ENCODE measurements at regions not wholly inside any gene's neighbourhood (a gene's known extent, or its start where the extent isn't known, plus 50 kb on each side); places are given as distances from the start of the nearest gene placed in this dataset.

DNA sequence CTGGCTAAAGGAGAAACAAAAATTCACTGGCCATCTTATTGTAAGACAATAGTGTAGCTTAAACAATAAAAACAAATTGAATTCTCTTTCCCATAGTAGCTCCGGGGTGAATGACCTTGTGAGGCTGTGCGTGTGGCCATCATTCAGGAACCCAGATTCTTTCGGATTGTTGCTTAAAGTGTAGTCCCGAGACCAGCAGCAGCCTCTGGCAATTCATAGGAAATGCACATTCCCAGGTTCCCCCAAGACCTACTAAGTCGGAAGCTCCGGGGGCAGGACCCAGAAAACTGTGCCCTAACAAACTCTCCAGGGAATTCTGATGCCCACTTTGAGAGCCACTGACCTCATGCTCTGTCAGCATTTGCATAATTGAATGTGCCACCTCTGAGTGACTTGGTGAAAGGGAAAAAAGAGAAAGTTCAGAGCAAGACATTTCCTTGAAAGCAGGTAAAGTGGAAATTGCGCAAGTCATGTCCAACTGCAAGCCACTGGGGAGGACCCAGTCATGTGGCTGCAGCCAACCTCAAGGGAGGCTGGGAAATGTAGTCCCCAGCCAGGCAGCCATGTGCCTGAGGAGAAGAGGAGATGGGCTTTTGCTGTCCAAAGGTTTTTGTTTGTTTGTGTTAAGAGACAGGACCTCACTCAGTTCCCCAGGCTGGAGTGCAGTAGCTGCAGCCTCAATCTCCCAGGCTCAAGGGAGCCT lies 50.7 kb upstream of the PNMA8B start:
- H3K4me3 Mint-ChIP-seq: no peak overlapping the region
- ChIA-PET CTCF (interaction anchor here (1.2 to 10.3 kb wide), 3 partner anchors 9 to 24 kb away, joined by 4 to 115 read pairs (median 11); no protein-coding TSS in a partner anchor), POLR2A (no interaction called here)
- H3K27me3 Mint-ChIP-seq: no peaks in the 10 kb centered on the region
- peaks cover 25% of the 10 kb centered on the region for H3K9me3 Mint-ChIP-seq
- intact Hi-C loops (cut with micrococcal nuclease): no loop called here
- H3K4me1 Mint-ChIP-seq (ENCODE audit: low read depth): peaks cover 2% of the 10 kb centered on the region
- peak; percentile 52 for DNase-seq
- H3K36me3 Mint-ChIP-seq: no peaks in the 10 kb centered on the region
- no peak overlapping the region for H3K27ac Mint-ChIP-seq

DNA sequence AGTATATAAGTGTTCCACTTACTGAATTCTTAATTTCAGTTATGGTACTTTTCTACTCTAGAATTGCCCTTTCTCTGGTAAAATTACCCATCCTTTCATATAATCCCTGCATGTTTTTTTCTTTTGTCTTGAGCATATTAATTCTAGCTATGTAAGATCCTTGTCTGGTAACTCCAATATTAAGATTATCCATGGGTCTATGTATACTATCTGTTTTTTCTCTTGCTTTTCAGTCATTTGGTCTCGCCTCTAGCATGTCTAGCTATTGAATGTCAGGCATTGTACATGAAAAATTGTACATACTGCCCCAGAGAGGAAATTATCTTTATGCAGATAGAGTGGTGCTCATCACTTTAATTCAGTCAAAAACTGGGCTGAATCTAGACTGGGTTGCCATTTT lies 50.4 kb upstream of the CALM3 start:
- Mint-ChIP-seq H3K9me3 (peaks cover 36% of the 10 kb centered on the region), H3K4me1 (ENCODE audit: low read depth) (peaks cover 2% of the 10 kb centered on the region), H3K27me3 (peaks cover 6% of the 10 kb centered on the region), H3K36me3 (peaks cover 2% of the 10 kb centered on the region), H3K4me3 (no peak overlapping the region), H3K27ac (no peak overlapping the region)
- intact Hi-C loops (cut with micrococcal nuclease): no loop called here
- ChIA-PET CTCF (interaction anchor here (1.0 to 3.1 kb wide), 4 partner anchors 8 to 34 kb away, joined by 3 to 15 read pairs (median 8); no protein-coding TSS in a partner anchor), POLR2A (no interaction called here)
- no peak for DNase-seq

- ChIA-PET POLR2A (no interaction called here), CTCF (interaction anchor here (0.7 to 3.1 kb wide), 4 partner anchors 9 to 24 kb away, joined by 3 to 15 read pairs (median 8); no protein-coding TSS in a partner anchor)
- no peak for DNase-seq
- intact Hi-C loops (cut with micrococcal nuclease): no loop called here
- H3K27me3 Mint-ChIP-seq: peaks cover 6% of the 10 kb centered on the region
- peaks cover 2% of the 10 kb centered on the region for H3K4me1 Mint-ChIP-seq (ENCODE audit: low read depth)
- H3K27ac Mint-ChIP-seq: no peak overlapping the region
- peaks cover 39% of the 10 kb centered on the region for H3K9me3 Mint-ChIP-seq
- no peak overlapping the region for H3K4me3 Mint-ChIP-seq
- H3K36me3 Mint-ChIP-seq: peaks cover 3% of the 10 kb centered on the region
These were observed 50.0 kb upstream of the CALM3 start for GRCh38 chr19:46551164-46551563.
